SHP77 treated with DMSO at 0.1 percent for 48 hours (cell line): ENCODE measurements at regions not wholly inside any gene's neighbourhood (a gene's known extent, or its start where the extent isn't known, plus 50 kb on each side); places are given as distances from the start of the nearest gene placed in this dataset.
"Not testable (repeated sequence)": the region's sequence is repeated elsewhere in the genome, so short reads cannot be mapped to it uniquely, and the experiment has no call there.

Experiments
- DNase-seq: peaks from one replicate; lab custom pipeline; 2025; lab: John Stamatoyannopoulos, UW

DNA sequence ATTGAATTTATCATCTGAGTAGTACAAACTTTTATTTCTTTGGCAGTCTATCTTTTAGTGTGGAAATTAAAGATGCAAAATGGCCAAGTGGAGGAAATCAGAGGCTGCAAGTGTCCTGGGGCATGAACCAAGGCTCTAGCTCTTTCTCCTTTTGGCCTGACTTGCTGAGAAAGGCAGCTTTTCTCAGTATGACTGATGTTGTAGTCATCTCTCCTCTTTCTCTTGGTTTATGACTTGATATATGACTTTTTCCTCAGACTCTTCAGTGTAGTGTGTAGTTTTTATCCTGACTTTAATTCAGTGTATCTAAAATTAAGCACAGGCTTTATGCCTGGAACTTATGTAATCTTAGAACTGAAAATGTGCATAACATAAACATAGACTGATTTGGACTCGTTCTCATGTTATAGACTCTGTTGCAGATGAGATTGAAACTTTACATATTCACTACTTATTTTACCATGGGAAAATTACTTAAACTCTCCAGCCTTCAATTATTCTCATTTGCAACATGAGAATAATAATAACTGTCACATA, 65.7 kb downstream of the SLITRK5 start:
- DNase-seq = no peak

GRCh38 chr13:87754097-87754496, 82.9 kb downstream of the SLITRK5 start:
- DNase-seq = no peak

DNA sequence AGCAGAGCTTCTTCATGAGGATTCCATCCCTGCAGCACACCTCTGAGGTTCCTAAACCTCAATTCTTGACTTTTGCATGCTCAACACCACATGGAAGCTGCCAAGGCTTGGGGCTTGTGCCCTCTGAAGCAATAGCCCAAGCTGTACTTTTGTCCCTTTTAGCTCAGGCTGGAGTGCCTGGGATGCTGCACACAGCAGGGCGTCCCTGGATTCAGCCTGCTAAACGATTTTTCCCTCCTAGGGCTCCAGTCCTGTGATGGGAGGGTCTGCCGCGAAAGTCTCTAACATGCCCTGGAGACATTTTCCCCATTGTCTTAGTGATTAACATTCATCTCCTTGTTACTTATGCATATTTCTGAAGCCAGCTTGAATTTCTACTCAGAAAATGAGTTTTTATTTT, 98.3 kb downstream of the SLITRK5 start:
- no peak for DNase-seq

DNA sequence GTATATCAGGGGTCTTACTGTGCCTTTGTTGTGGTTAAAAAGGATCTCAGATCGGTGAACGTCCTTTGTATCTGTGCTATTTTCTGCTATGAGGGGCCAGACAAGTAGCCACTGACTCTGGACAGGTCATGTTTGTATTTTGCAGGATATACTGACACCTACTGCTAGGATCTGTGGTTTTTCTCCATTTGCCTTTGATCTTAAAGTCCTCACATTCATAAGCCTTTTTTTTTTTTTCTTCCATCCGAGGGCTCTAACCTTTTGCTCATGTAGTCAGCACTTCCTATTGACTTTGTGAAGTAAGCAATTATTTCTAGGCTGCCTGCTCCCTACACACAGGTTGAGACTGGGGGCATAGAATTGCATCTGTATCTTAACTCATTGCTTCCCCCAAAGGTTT, 106.2 kb downstream of the SLITRK5 start:
- no peak for DNase-seq

- no peak for DNase-seq
Measured at GRCh38 chr13:87778128-87778527, 107.0 kb downstream of the SLITRK5 start.

GRCh38 chr13:87779426-87779825, 108.3 kb downstream of the SLITRK5 start:
- no peak for DNase-seq

- DNase-seq = no peak
Measured at GRCh38 chr13:87783366-87783765, 112.2 kb downstream of the SLITRK5 start.

GRCh38 chr13:87788363-87788762, 117.2 kb downstream of the SLITRK5 start:
- DNase-seq = no peak

GRCh38 chr13:87792878-87793277, 121.7 kb downstream of the SLITRK5 start:
- no peak for DNase-seq

GRCh38 chr13:87798536-87798935, 127.4 kb downstream of the SLITRK5 start:
- DNase-seq = peak; percentile 89

DNA sequence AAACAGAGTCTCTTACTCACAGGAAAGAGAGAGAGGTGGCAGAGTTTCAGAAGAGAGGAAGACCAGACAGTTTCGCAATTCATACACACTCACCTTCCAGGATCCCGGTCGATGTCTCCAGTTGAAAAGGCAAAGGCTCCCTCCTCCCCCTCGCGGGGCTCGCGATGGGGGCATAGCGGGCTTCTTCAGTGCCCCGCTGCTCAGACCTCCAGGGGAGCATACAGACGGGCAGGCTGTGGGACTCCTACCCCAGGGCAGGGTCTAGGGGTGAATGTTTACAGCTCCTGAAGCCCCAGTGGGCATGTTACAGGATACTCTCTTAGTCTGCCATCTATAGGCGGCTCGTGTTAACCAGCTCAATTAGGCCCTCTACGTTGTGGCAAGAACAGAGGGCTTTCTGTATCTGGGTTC, 139.2 kb downstream of the SLITRK5 start:
- DNase-seq = no peak

- no peak for DNase-seq
Measured at GRCh38 chr13:87810920-87811344, 139.8 kb downstream of the SLITRK5 start.

GRCh38 chr13:87814403-87814802, 143.2 kb downstream of the SLITRK5 start:
- no peak for DNase-seq

GRCh38 chr13:87820241-87820640, 149.1 kb downstream of the SLITRK5 start:
- no peak for DNase-seq

GRCh38 chr13:87821512-87821911, 150.3 kb downstream of the SLITRK5 start:
- no peak for DNase-seq

DNA sequence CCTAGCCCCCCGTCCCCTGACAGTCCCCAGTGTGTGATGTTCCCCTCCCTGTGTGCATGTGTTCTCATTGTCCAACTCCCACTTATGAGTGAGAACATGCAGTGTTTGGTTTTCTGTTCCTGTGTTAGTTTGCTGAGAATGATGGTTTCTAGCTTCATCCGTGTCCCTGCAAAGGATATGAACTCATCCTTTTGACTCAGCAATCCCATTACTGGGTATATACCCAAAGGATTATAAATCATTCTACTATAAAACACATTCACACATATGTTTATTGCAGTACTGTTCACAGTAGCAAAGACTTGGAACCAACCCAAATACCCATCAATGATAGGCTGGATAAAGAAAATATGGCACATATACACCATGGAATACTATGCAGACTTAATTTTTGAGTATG, 155.1 kb downstream of the SLITRK5 start:
- DNase-seq = not testable (repeated sequence)

DNA sequence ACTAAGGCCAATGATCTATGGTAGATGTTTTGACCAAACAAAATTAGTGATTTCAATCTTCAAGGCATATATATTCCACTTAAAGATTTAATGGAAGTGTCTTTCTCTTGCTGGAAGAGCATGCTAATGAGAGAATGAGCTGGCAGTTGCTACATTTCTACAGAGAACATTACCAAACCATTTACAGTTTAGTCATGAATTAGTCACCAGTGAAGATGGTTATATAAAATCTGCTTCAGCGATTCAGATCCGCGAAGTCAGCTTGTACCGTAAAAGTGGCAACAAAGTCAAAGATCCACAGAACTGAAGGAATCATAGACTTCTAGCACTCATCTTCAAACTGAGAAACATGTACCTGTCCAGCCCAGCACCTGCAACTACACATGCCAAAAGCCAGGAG, 156.3 kb downstream of the SLITRK5 start:
- no peak for DNase-seq

GRCh38 chr13:87837522-87837921, 166.4 kb downstream of the SLITRK5 start:
- no peak for DNase-seq

- DNase-seq = no peak
Measured at GRCh38 chr13:87837946-87838345, 166.8 kb downstream of the SLITRK5 start.

GRCh38 chr13:87851410-87851809, 180.2 kb downstream of the SLITRK5 start:
- DNase-seq = no peak

DNA sequence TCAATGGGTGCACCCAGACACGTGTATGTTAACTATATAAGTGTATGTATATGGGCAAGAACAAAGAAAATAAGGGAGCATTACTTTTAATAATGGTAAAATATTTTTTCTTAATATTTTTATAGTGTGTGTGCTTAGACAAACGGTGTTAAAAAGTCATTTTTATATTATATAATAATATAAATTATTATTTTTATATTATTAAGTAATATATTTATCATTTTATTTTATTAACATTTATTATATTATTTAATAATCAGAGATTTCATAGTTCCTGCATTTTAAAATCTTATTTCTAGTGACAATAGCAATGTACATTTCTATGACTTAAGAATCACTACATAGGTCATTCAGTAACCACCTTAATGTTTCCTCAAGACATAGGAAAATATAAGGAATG, 184.4 kb downstream of the SLITRK5 start:
- no peak for DNase-seq

DNA sequence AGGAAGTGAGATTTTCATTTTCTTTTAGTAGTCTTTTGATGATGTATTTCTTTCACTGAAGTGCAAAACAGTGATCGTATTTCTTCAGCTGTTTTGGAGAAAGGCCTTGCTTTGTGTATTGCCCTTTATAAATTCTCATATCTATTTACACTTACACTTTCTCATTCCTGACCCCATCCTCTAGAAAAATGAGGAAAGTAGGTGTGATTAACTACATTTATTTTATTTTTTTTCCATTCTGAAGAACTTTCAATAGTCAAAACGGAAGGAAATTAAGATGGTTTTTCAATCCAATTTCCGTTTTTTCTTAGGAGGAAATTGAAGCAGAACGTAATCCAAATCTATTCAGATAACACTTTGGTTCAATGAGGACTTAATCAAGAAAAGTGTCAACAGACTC, 188.1 kb downstream of the SLITRK5 start:
- no peak for DNase-seq

GRCh38 chr13:87867426-87867825, 196.3 kb downstream of the SLITRK5 start:
- no peak for DNase-seq

GRCh38 chr13:87868731-87869130, 197.6 kb downstream of the SLITRK5 start:
- DNase-seq = no peak

DNA sequence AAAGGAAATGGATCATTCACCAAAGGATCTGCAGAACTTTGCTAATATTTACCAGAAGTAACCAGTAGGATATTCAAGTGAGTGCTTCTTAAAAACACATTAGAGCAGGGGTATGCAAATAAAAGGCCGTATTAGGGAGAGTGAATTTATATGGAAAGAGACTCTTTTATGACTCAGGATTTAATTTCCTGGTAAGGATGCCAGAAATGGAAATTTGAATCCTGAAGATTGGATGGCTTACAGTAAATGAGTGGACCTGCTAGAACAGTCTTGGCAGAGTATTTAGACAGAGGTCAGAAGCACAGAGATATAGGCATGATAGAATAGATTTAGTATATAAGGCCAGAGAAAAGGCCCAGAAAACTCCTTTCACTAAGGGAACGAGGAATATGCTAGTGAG, 201.6 kb downstream of the SLITRK5 start:
- no peak for DNase-seq
